GM19193 (cell line): ENCODE measurements at regions not wholly inside any gene's neighbourhood (a gene's known extent, or its start where the extent isn't known, plus 50 kb on each side); places are given as distances from the start of the nearest gene placed in this dataset.

Source experiments
- POLR2A ChIP-seq: IDR thresholded peaks from 4 replicates; pipeline ENCODE4 v1.6.1; 2011; ENCODE audit not compliant: insufficient read depth, insufficient read length; ENCODE audit errors: extremely low read depth

DNA sequence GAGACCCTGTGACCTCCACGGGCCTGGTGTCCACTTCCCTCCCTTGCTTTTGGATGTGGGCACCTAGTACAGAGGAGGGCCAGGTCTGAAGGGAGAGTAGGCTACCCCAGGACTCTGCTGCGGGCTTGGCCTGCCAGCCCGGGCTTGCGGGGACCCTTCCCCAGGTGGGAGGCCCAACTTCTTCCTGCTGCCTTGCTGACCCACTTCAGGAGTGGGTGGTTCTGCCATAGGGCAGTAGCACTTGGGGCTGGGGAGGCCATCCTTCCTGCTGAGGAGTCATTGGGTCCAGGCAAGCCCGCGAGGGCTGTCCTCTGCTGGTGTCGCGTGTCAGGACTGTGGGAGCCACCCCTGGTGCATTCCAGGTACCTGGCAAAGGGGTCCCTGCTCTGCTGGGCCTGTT lies 1250.0 kb downstream of the BRD1 start:
- TF ChIP-seq POLR2A = no peak

DNA sequence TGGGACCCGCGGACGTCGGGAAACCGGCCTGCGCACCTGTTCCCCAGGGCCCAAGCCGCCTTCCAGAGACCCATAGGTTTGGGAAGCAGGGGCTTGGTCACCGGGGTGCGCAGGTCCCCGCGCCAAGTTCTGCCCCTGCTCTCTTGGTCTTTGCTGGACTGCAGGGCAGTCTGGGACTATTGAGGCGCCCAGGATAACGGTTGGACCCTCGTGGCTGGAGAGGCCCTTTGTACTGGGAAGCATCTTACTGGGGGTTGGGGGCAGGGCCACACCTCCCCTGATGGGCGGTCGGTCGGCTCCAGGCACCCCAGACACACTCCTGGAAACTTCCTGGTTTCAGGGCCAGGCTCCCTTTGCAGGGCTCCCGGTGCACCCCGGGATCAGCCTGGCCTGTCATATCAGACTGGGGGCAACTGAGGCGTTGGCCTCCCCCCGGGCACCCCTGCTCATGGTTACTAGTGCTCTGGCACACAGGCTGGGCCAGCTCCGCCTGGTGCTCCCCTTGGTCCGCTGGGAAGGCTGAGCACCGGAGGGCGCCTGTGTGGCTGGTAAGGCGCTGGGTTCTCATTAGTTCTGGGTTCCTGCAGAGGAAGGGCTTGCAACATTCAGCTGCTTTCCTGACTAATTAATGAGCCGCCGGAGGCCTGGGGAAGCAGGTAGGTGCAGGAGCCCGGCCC lies 1250.5 kb downstream of the BRD1 start:
- no peak for TF ChIP-seq POLR2A

DNA sequence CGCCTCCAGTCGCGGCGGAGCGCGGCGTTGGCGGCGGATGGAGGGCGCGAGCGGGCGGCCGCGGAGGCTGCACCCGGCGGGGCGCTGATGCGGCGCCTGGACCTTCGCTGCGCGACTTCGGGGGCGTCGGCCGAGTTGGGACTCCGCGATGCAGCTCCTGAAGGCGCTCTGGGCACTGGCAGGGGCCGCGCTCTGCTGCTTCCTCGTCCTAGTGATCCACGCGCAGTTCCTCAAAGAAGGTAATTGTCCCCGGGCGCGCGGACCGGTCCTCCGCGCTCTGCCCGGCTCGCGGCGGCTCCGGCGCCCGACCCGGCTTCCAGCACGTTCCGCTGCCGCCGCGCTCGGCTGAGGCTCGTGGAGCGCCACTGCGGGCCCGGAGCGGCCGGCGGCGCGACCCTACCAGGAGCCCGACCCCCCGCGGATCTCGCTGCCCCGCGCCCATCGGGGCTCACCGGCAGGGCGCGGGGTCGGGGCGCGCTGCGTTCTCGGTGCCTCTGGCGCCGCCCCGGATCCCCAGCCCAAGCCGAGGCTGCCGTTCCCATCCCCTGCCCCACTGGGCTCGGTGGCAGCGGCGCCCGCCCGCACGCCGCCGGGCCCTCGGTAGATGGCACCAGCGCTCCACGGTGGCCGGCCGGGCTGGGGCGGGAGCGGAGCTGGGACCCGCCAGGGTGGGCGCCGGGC lies 1251.2 kb downstream of the BRD1 start:
- no peak for TF ChIP-seq POLR2A

DNA sequence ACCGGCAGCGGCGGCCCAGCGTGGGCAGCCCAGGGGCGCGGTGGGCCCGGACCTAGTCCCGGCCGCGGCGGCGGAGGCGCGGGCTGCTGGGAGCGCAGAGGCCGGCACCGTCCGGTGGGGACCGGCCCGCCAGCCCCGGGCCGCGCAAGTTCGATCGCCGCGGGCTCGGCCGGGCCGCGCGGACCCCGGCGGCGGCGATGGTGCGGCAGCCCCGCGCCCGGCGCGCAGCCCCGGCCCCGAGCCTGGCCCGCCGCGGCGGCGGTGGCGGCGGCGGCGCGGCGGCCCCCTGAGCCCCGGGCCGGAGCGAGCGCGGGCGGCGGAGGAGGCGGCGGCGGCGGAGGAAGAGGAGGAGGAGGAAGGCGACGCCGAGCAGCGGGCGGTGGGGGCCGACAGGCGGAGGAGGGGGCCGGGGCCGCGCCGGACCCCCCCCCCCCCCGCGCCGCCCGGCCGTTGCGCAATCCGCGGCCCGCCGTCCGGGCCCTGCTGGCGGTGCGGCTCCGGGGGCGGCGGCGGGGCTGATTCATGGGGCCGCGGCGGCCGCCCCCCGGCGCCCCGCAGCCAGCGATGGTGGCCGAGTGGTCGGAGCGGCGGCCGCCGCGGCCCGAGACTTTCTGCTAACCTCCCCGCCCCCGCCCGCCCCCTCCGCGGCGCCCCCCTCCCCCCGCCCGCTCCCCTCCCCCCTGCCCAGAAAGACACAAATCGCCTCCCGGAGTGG lies 1251.9 kb downstream of the BRD1 start:
- TF ChIP-seq POLR2A = no peak

DNA sequence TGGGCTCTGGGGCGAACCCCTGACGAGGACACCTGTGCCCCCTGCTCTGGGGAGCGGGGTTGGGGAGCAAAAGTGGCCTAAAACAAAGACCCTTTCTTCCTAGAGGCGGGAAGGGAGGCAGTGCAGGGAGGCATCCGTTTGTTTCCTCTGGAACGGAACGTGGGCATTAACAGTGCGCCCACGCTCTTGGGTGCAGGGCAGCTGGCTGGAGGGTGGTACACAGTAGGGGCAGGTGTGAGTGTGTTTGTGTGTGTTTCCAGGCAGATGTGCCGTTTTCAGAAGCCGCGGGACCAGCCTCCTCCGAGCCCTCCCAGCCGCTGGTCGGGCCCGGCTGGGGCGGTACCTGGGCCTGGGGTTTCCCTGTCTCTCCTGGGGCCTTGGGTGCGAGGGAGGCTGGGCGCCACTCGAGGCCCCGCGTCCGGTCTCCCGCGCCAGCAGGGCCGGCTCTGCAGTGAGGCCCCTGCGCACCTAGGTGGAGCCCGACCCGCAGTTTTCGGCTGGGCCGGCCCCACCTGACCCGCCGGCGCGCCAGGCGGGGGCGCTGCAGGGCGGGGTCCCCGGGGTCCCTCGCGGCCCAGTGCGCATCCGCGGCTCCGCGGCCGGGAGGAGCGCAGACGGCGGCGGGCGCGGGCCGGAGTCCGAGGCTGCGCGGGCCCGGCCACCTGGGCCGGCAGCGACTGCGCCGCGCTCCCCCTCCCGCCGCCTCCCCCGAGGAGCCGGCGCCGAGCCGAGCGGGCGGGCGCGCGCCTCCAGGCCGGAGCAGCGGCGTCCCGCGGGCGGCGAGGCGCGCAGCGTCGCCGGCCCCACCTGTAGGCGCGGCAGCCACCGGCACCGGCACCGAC lies 1252.7 kb downstream of the BRD1 start:
- TF ChIP-seq POLR2A = no peak

DNA sequence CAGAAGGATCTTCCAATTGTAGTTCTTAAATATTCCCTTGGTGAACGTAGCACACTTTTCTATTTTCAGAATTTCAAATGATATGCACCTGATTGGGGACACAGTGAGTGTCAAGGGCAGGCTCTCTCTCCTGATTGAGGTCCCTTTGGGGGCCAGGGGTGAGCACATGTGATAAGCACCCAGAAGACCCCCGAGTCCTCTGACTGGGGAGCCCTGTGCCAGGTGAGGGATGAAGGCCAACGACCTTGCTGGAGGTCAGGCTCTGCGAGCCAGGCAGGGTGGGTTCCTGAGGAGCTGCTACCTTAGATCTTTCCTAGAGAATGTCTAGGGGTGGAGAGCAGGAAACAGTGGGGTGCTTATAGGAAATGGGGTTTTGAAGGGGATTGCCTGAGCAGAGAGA lies 1253.9 kb downstream of the BRD1 start:
- no peak for TF ChIP-seq POLR2A

DNA sequence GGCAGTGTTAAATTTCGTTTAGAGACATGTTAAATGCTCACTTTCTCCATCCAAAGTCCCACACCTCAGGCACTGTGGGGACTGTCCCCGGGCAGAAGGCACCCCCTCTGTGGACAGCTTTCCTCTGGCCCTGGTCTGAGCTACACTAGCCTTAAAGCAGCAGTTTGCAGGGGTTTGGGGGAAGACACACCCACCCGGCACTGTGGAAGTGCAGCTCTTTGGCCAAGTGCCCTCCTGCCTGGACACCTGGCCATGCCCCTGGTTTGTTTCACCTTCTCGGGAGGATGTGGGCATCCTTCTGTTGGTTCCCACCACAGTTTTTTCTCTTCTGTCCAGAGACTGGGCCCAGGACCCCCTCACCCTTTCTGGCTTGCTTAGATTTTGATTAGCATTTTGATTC lies 1254.7 kb downstream of the BRD1 start:
- TF ChIP-seq POLR2A = no peak

DNA sequence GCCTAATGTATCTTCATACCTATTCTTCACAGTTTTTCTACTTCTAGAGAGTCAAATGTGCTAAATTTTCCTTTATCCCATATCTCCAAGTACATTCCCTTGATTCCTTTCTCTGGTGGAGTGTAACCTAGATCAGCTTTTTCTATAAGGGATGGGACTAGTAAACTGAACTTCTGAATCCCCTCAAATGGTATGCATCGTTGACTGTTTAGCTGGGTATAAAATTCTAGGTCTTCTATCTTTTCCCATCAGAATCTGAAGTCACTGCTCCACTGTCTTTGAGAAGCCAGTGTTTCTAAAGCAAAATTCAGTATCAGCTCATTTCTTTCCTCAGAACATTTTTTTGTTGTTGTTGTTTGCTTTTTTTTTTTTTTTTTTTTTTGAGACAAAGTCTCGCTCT lies 1256.8 kb downstream of the BRD1 start:
- no peak for TF ChIP-seq POLR2A

DNA sequence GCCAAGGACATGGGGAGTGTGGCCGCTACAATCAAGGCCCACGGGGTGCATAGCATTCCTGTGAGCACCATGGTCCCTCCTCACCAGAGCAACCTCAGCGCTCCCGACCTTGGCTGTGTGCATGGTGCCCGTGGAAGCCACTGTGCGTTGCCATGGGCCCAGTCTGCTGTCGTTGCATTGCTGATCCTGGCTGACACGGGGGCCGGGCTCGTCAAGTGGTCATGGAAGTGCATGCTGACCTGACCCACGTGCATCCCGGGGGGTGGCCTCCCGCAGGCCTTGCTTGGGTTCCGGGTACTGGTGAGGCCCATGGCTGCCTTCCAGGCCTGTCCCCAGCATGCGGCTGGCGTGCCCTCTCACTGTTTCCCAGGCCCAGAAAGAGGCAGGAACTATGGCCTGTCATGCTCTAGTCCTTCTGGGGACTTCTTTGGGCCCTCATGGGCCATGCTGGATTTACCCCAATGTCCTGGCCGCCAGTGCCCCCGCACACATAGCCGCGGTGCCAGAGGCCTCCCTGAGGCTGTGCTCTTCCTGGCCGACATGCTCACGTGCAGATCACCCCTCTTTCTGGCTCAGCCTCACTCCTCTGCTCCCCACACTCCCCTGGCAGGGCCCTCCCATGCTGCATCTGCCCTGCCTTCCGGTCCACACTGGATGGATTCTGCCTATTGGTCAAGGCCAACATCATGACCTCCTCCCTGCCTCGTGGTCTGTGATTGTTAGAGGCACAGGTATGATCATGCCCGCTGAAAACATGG lies 1258.0 kb downstream of the BRD1 start:
- TF ChIP-seq POLR2A = no peak

DNA sequence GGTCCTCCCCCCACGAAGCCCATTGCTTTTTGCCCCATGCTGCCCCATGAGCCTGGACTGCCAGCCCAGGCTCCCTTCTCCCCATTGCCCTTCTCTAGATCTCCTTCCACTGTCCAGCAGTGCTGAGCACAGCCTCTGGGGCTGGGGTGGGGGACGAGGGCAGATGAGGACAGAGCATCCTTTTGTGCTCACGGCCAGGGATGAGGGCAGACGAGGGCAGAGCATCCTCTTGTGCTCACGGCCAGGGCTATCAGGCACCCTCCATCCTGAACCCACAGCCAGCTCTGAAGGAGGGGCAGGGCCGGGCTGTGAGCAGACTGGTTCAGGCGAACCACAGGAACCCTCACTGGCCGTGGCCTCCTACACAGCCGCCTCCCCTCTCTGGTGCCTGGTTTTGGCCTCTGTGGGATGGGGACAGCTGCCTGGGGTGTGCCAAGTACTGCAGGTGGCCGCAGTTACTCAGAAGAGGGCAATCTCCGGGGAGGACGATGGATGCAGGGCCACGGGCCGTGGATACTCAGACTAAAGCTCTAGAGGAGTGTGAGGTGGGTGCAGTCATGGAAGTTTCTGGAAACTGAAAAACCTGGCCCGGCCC lies 1258.8 kb downstream of the BRD1 start:
- TF ChIP-seq POLR2A = no peak

DNA sequence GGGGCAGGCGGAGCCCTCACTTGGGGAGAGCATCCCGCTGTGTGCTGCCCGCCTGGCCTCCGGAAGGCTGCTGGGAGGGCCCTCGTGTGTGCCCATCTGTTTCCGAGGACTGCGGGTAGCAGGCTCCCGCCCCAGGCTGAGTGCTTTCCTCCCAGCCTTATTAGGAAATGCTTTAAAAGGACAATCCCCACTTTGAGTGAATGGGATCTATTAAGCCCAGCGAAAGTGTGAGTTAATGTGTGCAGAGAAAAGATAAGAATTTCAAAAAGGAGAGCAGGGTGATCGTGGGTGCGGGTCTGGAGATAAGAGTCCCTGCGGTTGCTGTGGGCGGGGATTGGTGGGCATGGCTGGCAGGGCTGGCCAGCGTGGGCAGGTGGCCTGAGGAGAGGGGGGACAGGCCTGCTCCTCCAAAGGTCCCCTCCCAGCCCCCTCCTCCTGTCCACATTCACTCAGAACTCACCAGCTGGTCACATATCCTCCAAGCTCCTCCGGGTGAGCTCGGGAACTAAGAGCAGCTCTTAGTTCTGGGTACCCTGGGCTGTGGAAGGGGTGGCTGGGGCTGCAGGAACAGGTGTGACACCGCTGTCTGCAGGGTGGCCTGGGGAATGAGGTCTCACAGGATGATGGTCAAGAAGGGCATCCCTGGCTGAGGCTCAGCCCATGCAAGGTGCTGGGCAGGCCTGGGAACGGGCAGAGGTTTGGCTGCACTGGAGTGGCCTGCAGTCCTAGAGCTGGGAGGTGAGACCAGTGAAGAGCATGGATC lies 1260.3 kb downstream of the BRD1 start:
- TF ChIP-seq POLR2A = no peak

DNA sequence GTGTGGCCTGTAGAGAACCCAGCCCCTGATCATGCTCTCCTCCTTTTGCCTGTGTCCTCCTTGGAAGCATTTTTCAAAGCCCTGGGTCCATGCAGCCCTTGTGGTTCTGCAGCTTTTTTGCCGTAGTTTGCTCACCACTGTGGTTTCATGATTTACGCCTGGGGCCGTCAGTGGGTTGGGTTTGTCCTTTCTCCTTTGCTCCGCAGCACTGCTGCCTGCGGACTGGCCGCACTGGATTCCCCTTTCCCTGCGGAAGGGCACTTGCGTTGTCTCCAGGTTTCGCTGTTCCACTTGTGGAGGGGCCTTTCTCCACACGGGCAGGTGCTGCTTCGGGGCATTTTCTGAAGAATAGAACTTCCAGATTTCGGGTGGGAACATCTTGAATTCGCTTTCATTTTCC lies 1260.9 kb downstream of the BRD1 start:
- TF ChIP-seq POLR2A = no peak

DNA sequence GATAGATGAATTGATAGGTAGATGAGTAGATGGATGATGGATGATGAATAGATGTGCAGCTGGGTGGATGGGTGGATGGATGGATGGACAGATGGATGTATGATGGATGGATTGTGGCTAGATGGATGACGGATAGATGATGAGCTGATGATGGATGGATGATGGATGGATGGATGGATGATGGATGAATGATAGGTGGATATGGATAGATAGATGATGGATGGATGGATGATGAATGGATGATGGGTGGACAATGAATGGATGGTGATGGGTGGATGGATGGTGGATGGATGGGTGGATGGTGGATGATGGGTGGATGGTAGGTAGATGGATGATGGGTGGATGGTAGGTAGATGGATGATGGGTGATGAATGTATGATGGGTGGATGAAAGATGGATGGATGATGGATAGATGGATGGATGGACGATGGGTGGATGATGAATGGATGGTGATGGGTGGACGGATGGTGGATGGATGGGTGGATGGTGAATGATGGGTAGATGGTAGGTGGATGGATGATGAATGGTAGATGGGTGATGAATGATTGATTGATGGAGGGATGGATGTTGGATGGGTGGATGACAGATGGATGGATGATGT lies 1261.7 kb downstream of the BRD1 start:
- no peak for TF ChIP-seq POLR2A
